SK-N-SH (cell line): ENCODE measurements at regions not wholly inside any gene's neighbourhood (a gene's known extent, or its start where the extent isn't known, plus 50 kb on each side); places are given as distances from the start of the nearest gene placed in this dataset.

Experiments
- CTCF ChIA-PET: fragments of 300-600, 350-600 bp; formaldehyde crosslinking; extraction: SDS; loops from one replicate; lab custom pipeline; 2021; lab: Yijun Ruan, JAX
- POLR2A ChIA-PET: fragments of 350-600 bp; sonication (Branson Sonifier 250); formaldehyde crosslinking; extraction: SDS; loops from one replicate; lab custom pipeline; 2020; ENCODE audit warnings: antibody characterized with exemption, inconsistent platforms; lab: Yijun Ruan, JAX
- DNase-seq: peaks from one replicate; pipeline ENCODE4 v3.0.0; 2012
- H2AFZ ChIP-seq: fragments of 200-600 bp; sonication (generic); 2 replicates; pipeline ENCODE4 v1.8.1; 2016; ENCODE audit warnings: antibody characterized with exemption, mild to moderate bottlenecking, low read depth
- H3F3A ChIP-seq: fragments of 200-600 bp; sonication (generic); replicated peaks from 2 replicates; pipeline ENCODE3; 2016; ENCODE audit warnings: antibody characterized with exemption, mild to moderate bottlenecking; ENCODE audit not compliant: insufficient read depth
- H3K27ac ChIP-seq, 2 experiments: fragments of 200-500 bp in 1 of 2; fragments of 200-600 bp in 1 of 2; sonication (Bioruptor generic) in 1 of 2; sonication (generic), shearing (Covaris generic) in 1 of 2; 2 replicates each; pipeline versions ENCODE4 v1.5.1 to v1.6.1; 2014 to 2016; ENCODE audit warnings: low read depth in 2 of 2, inconsistent platforms in 1 of 2, low read length in 1 of 2, mild to moderate bottlenecking in 1 of 2, mixed read lengths in 1 of 2
- H3K27me3 ChIP-seq: fragments of 200-600 bp; sonication (generic), shearing (Covaris generic); 2 replicates; pipeline ENCODE4 v1.6.1; 2016; ENCODE audit warnings: mixed run types; ENCODE audit not compliant: insufficient read depth
- H3K36me3 ChIP-seq, 2 experiments: fragments of 200-500 bp in 1 of 2; fragments of 200-600 bp in 1 of 2; sonication (Bioruptor generic) in 1 of 2; sonication (generic) in 1 of 2; replicated peaks in 1 of 2; 2 replicates each; pipeline versions ENCODE3 to v1.5.1; 2014 to 2016; ENCODE audit warnings: low read length in 1 of 2, mild to moderate bottlenecking in 1 of 2; ENCODE audit not compliant: insufficient read depth in 2 of 2, control insufficient read depth in 1 of 2
- H3K4me1 ChIP-seq, 2 experiments: fragments of 200-500 bp in 1 of 2; fragments of 200-600 bp in 1 of 2; sonication (Bioruptor generic) in 1 of 2; sonication (generic), shearing (Covaris generic) in 1 of 2; 2 replicates each; pipeline versions ENCODE4 v1.5.1 to v1.6.1; 2014 to 2016; ENCODE audit warnings: low read depth in 1 of 2, low read length in 1 of 2, mixed run types in 1 of 2; ENCODE audit not compliant: insufficient read depth in 2 of 2, control insufficient read depth in 1 of 2
- H3K4me2 ChIP-seq: fragments of 200-600 bp; sonication (generic), shearing (Covaris generic); 2 replicates; pipeline ENCODE4 v1.6.1; 2017; ENCODE audit warnings: mixed run types
- H3K4me3 ChIP-seq, 2 experiments: fragments of 200-500 bp in 1 of 2; fragments of 200-600 bp in 1 of 2; sonication (Bioruptor generic) in 1 of 2; sonication (generic), shearing (Covaris generic) in 1 of 2; 2 replicates each; pipeline versions ENCODE4 v1.5.1 to v1.8.1; 2014 to 2016; ENCODE audit warnings: low read depth in 2 of 2, inconsistent platforms in 1 of 2, low read length in 1 of 2, mild to moderate bottlenecking in 1 of 2, mixed read lengths in 1 of 2, moderate library complexity in 1 of 2
- H3K79me2 ChIP-seq: fragments of 200-600 bp; sonication (generic); 2 replicates; pipeline ENCODE4 v1.8.1; 2017; ENCODE audit warnings: mild to moderate bottlenecking; ENCODE audit not compliant: insufficient read depth
- H3K9ac ChIP-seq: fragments of 200-600 bp; sonication (generic); 2 replicates; pipeline ENCODE4 v1.6.1; 2017; ENCODE audit warnings: mixed run types
- H3K9me2 ChIP-seq: fragments of 200-600 bp; sonication (generic); 2 replicates; pipeline ENCODE4 v1.6.1; 2017; ENCODE audit warnings: mixed run types
- H3K9me3 ChIP-seq: fragments of 200-600 bp; sonication (generic); 2 replicates; pipeline ENCODE4 v1.6.1; 2017; ENCODE audit warnings: mixed run types, mild to moderate bottlenecking, moderate library complexity
- H4K20me1 ChIP-seq: fragments of 200-600 bp; sonication (generic); 2 replicates; pipeline ENCODE4 v1.6.1; 2017; ENCODE audit warnings: mild to moderate bottlenecking, mixed run types; ENCODE audit not compliant: insufficient read depth
- EP300 ChIP-seq, 2 experiments: IDR thresholded peaks; 2 replicates each; pipeline versions ENCODE4 v1.4.0 to v1.6.1; 2012; ENCODE audit warnings: borderline replicate concordance in 1 of 2, low read depth in 1 of 2, low read length in 1 of 2
- FOSL2 ChIP-seq: IDR thresholded peaks from 2 replicates; pipeline ENCODE4 v1.4.0; 2012; ENCODE audit warnings: low read depth, mild to moderate bottlenecking, moderate library complexity, borderline replicate concordance
- FOXM1 ChIP-seq: IDR thresholded peaks from 2 replicates; pipeline ENCODE4 v1.4.0; 2012; ENCODE audit warnings: low read depth, mild to moderate bottlenecking
- MEF2A ChIP-seq: IDR thresholded peaks from 2 replicates; pipeline ENCODE4 v1.4.0; 2012; ENCODE audit warnings: low read depth, borderline replicate concordance
- MXI1 ChIP-seq: IDR thresholded peaks from 2 replicates; pipeline ENCODE4 v1.6.1; 2012; ENCODE audit warnings: mild to moderate bottlenecking, low read depth, low read length, improper control_type of control experiment
- NRF1 ChIP-seq: IDR thresholded peaks from 2 replicates; pipeline ENCODE4 v1.6.1; 2012; ENCODE audit warnings: low read depth, mild to moderate bottlenecking, low read length
- POLR2AphosphoS5 ChIP-seq: IDR thresholded peaks from 2 replicates; pipeline ENCODE4 v1.6.1; 2012; ENCODE audit warnings: low read depth, low read length
- RCOR1 ChIP-seq: fragments of 150-350 bp; IDR thresholded peaks from 2 replicates; pipeline ENCODE4 v1.6.1; 2017; ENCODE audit warnings: antibody characterized with exemption, low read length
- RXRA ChIP-seq: IDR thresholded peaks from 2 replicates; pipeline ENCODE4 v1.4.0; 2012; ENCODE audit warnings: low read depth, mild to moderate bottlenecking, borderline replicate concordance
- SIN3A ChIP-seq: IDR thresholded peaks from 2 replicates; pipeline ENCODE4 v1.6.1; 2012; ENCODE audit warnings: low read depth, mild to moderate bottlenecking, low read length, moderate library complexity, borderline replicate concordance
- SMC3 ChIP-seq: IDR thresholded peaks from 2 replicates; pipeline ENCODE4 v1.6.1; 2012; ENCODE audit warnings: low read depth, low read length, improper control_type of control experiment
- TAF1 ChIP-seq: IDR thresholded peaks from 2 replicates; pipeline ENCODE4 v1.6.1; 2012; ENCODE audit warnings: low read depth, mild to moderate bottlenecking, low read length, moderate library complexity, borderline replicate concordance
- TCF12 ChIP-seq: IDR thresholded peaks from 2 replicates; pipeline ENCODE4 v1.4.0; 2012
- WGBS: methylation state at CpG from one replicate; pipeline ENCODE4 v1.1.6; 2017; ENCODE audit warnings: low lambda C conversion rate; 5-methylcytosine and 5-hydroxymethylcytosine counted together
- TF ChIP-seq, protein P1 (sequence below): IDR thresholded peaks from 2 replicates; pipeline ENCODE4; 2012
- TF ChIP-seq, protein P2 (sequence below): fragments of 150-350 bp; IDR thresholded peaks from 2 replicates; pipeline ENCODE4 v1.6.1; 2016; ENCODE audit warnings: mild to moderate bottlenecking, low read depth, low read length
- TF ChIP-seq, protein P3 (sequence below): fragments of 200-600 bp; sonication (generic); IDR thresholded peaks from 2 replicates; pipeline ENCODE4 v1.6.1; 2017; ENCODE audit warnings: antibody characterized with exemption, mild to moderate bottlenecking, moderate library complexity
- TF ChIP-seq, protein P4 (sequence below): IDR thresholded peaks from 2 replicates; pipeline ENCODE4 v1.4.0; 2012; ENCODE audit warnings: low read depth, borderline replicate concordance
- TF ChIP-seq, protein P5 (sequence below): IDR thresholded peaks from 2 replicates; pipeline ENCODE4 v1.4.0; 2012; ENCODE audit warnings: low read depth

DNA sequence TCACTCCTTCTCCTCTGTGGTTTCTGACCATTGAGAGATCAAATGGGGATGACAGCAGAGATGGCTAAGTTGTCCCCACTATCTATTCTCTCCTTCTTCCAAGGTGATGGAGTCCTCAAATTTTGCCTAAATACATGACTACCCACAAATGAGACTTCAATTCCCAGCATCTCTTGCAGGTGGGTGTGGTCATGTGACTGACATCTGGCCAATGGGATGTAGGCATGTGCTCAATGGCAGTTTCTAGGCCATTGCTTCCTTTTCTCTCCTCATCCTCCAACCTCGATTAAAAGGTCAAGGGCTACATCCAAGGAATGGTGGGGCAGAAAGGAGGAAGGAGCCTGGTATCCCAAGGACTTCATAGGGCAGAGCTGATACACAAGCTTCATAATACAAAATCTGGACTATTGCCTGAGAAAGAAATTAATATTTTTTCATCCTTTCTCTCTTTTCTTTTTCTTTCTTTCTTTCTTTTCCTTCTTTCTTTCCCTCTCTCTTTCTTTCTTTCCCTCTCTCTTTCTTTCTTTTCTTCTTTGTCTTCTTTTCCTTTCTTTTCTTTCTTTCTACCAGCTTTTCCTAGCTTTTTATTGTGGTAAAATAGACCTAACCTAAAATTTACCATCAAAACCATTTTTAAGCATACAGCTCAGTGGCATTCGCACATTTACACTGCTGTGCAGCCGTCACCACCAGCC, 100.9 kb upstream of the PRB2 start:
- Histone ChIP-seq H3K9ac (no peak overlapping the region), H3K4me3 (no peak overlapping the region), H3K9me3 (no peaks in the 10 kb centered on the region), H3K27me3 (no peaks in the 10 kb centered on the region), H3K27ac (no peak overlapping the region), H3F3A (no peaks in the 10 kb centered on the region), H3K36me3 (no peaks in the 10 kb centered on the region), H3K79me2 (no peaks in the 10 kb centered on the region), H3K9me2 (no peaks in the 10 kb centered on the region), H3K4me2 (no peak overlapping the region), H3K4me1 (peaks cover 0 to 7% of the 10 kb centered on the region in 2 experiments; a peak in 1 of 4 replicates), H4K20me1 (peaks cover 10% of the 10 kb centered on the region; the same call in 1 of the 2 replicates), H2AFZ (no peak overlapping the region)
- WGBS = 15% methylated on average over 3 of the region's 3 CpGs
- DNase-seq = no peak
- no peak for TF ChIP-seq MXI1
- TF ChIP-seq MEF2A = no peak
- no peak for TF ChIP-seq NRF1
- TF ChIP-seq, protein P1, sequence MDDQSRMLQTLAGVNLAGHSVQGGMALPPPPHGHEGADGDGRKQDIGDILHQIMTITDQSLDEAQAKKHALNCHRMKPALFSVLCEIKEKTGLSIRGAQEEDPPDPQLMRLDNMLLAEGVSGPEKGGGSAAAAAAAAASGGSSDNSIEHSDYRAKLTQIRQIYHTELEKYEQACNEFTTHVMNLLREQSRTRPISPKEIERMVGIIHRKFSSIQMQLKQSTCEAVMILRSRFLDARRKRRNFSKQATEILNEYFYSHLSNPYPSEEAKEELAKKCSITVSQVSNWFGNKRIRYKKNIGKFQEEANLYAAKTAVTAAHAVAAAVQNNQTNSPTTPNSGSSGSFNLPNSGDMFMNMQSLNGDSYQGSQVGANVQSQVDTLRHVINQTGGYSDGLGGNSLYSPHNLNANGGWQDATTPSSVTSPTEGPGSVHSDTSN = no peak
- no peak for TF ChIP-seq TAF1
- TF ChIP-seq POLR2AphosphoS5 = no peak
- TF ChIP-seq, protein P2, sequence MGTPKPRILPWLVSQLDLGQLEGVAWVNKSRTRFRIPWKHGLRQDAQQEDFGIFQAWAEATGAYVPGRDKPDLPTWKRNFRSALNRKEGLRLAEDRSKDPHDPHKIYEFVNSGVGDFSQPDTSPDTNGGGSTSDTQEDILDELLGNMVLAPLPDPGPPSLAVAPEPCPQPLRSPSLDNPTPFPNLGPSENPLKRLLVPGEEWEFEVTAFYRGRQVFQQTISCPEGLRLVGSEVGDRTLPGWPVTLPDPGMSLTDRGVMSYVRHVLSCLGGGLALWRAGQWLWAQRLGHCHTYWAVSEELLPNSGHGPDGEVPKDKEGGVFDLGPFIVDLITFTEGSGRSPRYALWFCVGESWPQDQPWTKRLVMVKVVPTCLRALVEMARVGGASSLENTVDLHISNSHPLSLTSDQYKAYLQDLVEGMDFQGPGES = no peak
- TF ChIP-seq EP300 (IDR thresholded peaks at IDR 0.05; ENCODE audit: borderline replicate concordance in 1 of 2, low read depth in 1 of 2, low read length in 1 of 2) = no peak
- TF ChIP-seq, protein P3, sequence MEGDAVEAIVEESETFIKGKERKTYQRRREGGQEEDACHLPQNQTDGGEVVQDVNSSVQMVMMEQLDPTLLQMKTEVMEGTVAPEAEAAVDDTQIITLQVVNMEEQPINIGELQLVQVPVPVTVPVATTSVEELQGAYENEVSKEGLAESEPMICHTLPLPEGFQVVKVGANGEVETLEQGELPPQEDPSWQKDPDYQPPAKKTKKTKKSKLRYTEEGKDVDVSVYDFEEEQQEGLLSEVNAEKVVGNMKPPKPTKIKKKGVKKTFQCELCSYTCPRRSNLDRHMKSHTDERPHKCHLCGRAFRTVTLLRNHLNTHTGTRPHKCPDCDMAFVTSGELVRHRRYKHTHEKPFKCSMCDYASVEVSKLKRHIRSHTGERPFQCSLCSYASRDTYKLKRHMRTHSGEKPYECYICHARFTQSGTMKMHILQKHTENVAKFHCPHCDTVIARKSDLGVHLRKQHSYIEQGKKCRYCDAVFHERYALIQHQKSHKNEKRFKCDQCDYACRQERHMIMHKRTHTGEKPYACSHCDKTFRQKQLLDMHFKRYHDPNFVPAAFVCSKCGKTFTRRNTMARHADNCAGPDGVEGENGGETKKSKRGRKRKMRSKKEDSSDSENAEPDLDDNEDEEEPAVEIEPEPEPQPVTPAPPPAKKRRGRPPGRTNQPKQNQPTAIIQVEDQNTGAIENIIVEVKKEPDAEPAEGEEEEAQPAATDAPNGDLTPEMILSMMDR = no peak
- TF ChIP-seq RCOR1 = no peak
- TF ChIP-seq, protein P4, sequence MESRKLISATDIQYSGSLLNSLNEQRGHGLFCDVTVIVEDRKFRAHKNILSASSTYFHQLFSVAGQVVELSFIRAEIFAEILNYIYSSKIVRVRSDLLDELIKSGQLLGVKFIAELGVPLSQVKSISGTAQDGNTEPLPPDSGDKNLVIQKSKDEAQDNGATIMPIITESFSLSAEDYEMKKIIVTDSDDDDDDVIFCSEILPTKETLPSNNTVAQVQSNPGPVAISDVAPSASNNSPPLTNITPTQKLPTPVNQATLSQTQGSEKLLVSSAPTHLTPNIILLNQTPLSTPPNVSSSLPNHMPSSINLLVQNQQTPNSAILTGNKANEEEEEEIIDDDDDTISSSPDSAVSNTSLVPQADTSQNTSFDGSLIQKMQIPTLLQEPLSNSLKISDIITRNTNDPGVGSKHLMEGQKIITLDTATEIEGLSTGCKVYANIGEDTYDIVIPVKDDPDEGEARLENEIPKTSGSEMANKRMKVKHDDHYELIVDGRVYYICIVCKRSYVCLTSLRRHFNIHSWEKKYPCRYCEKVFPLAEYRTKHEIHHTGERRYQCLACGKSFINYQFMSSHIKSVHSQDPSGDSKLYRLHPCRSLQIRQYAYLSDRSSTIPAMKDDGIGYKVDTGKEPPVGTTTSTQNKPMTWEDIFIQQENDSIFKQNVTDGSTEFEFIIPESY = no peak
- TF ChIP-seq FOSL2 = no peak
- TF ChIP-seq SIN3A = no peak
- no peak for TF ChIP-seq SMC3
- no peak for TF ChIP-seq TCF12
- no peak for TF ChIP-seq FOXM1
- no peak for TF ChIP-seq RXRA
- TF ChIP-seq, protein P5, sequence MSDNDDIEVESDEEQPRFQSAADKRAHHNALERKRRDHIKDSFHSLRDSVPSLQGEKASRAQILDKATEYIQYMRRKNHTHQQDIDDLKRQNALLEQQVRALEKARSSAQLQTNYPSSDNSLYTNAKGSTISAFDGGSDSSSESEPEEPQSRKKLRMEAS = no peak
- ChIA-PET CTCF (interaction anchor here (1.2 to 2.3 kb wide), 4 partner anchors 10 to 297 kb away, joined by 3 to 10 read pairs (median 4); no protein-coding TSS in a partner anchor), POLR2A (no interaction called here)
